NCI-H128 (cell line): ENCODE measurements at regions not wholly inside any gene's neighbourhood (a gene's known extent, or its start where the extent isn't known, plus 50 kb on each side); places are given as distances from the start of the nearest gene placed in this dataset.

ENCODE experiments used
- DNase-seq: peaks from one replicate; lab custom pipeline; 2025; ENCODE audit not compliant: unreplicated experiment; lab: John Stamatoyannopoulos, UW

DNA sequence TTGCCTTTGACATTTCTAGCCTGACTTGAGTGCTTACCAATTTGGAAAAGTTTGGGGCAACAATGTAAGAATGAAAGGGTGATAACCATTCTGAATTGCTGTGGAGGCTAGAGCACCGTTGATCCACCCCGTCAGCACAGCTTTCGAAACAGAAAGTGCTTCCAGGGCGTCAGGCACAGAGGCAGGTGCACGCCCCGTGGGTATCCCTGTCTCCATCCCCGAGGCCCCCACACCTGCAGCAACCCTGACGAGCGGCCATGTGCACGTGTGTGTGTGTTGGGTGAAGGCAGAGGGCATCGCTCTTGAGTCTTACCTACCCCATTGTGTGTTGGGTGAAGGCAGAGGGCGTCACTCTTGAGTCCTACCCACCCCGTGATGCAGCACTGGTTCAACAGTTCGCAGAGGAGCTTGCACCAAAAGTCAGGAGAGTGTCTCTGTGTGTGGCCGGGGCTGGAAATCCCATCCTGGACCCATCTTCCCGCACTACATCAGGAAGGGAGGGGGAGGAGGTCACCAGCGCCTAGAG is 404.5 kb downstream of the BRD1 start:
- DNase-seq = no peak

DNA sequence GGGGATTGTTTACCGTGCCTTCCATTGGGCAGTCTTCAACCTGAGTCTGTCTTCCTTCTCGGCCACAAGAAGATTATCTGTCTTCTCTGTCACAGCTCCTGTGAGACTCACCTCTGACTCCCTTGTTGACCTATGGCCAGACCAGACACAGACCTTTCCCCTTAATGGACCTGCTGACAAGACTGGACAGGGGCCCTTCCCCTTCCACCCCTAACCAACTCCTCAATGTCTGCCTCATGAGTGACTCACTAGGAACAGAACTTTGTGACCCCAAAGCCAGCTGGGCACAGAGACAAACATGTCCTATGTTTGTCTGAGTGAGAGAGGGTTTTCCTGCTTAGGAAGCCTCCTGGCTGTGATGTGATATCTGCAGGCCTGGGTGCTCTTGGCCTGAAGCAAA is 405.0 kb downstream of the BRD1 start:
- no peak for DNase-seq

DNA sequence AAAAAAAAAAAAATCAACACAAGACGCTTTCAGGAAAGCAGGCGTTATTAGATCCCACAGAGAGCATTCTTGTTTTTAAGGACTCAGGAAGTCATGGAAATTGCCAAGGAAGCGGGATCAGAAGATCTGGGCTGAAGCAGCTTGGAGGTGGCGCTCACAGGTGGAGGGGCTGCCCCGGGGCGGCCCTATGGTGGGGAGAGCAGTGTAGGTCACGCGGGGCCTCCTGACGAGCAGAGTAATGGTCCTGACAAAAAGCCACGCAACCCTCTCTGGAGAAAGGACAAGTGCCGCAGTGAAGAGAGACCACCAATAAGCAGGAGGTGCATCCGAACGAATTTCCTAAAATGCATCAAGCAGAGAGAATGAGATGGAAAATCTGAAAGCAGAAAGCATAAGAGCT is 407.0 kb downstream of the BRD1 start:
- no peak for DNase-seq

DNA sequence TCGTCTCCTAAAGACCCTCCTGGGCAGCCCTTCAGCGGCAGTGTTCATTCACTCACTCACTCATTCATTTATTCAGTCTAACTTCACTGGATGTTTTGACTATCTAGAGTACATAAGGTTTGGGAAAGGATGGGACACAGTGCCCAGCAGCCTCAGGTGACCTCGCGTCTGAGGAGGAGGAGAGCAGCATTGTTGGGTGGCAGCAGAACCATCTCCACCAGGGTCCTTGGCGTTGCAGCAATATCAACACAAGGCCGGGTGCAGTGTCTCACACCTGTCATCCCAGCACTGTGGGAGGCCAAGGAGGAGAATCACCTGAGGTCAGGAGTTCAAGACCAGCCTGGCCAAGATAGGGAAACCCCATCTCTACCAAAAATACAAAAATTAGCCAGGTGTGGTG is 408.0 kb downstream of the BRD1 start:
- no peak for DNase-seq

DNA sequence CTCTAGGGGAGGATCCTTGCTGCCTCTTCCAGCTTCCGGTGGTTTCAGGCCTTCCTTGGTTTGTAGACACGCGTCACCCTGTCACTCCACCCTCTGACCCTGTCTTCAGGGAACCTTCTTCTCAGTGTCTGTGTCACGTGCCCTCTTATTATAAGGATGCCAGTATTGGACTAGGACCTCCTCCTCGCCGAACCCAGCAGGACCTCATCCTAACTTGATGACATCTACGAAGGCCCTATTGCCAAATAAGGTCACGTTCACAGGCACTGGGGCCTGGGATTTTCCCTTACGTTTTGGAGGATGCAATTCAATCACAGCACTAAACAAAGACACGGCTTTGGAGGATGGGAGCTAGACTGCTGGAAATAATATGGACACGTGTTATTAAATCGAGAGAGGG is 408.7 kb downstream of the BRD1 start:
- no peak for DNase-seq

DNA sequence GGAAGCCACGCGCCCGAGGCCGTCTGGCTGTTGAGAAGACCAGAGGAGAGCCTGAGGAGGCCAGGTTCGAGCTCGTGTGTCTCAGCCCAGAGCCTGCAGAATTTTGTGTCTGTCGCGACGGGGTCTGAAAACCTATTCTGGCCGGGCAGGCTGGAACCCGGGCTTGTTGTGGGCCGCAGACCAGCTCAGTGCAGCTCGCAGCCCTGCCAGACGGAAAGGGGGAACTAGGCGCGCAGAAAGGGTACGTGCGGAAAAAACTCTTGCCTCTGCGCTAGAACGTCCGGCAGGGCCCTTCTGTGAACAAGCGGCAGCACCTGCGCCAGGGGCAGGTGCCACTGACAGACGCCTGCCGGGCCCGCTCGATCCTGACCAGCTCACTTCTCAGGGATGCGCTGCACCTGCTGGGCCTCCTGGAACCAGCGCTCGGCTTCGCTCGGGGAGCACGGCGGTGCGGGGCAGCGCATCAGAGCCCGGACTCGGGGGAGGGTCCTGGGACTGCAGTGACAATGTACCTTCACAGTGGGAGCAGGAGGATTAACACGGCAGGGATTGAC is 409.3 kb downstream of the BRD1 start:
- no peak for DNase-seq

DNA sequence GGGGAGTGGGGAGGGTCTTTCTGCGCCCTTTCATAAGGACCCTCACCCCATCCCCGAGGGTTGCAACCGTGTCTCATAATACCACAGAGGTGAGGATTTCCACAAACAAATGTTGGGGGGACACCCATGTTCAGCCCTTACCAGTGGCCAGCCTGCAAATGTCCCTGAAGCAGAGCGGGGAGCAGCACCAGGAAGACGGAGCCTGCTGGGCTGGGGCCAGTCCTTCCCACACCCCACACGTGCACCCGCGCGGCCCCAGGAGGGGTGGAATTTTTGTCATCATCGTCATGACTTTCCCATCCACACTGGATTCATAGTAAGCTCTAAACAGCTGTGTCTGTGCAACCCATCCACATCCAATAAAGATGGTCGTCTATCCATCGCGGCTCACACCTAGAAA is 409.8 kb downstream of the BRD1 start:
- no peak for DNase-seq

DNA sequence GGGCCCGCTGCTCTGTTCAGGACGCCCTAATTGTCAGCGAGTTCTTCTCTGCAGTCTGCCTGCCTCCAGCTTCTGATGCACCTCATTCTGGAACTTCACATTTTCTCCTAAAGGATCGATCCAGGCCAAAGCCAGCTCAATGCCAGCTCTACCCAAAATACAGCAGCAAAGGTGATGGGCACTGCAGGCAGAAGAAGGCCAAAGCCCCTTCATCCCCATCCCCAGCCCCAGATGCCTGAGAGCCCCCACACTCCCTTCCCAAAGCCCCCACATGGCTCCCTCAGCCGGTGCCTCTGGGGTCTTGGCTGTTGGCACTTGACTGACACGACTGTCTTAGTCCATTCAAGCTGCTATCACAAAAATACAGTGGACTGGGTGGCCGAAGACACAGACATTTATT is 410.3 kb downstream of the BRD1 start:
- DNase-seq = no peak

DNA sequence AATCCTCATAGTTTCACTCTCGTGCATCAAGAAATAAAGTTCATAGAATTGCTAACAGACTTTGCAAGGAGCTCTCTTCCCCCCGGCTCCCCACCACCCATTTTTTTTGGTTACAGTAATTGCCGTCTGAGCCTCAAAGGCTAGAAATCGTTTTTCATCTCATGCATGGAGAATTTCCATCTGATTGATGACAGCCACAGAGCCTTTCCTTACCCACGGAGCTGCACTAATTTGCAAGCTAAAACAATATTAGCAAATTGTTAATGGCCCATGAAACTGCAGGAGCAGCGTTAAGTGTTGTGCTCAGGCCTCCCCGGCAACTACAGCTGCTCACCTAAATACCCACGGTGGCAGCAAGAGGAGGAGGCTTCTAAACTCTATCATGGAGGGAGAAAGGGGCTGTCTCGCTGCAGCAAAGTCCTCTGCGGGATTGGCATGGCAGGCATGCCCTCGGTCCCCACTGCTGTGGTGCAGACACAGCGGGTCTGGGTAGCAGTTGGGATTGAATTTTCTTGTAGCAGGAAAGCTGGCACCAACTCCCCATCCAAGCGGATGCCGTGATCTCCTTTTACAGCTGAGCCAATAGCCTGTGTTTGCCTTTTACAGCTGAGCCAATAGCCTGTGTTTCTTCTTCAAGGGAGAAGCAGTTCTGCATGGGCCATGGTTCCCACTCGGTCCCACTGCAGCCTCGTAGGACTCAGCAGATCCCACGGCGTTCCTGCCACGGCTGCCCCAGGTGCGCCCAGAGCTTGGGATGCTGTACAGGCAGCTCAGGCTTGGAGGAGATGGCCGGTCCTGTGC is 412.3 kb downstream of the BRD1 start:
- no peak for DNase-seq

DNA sequence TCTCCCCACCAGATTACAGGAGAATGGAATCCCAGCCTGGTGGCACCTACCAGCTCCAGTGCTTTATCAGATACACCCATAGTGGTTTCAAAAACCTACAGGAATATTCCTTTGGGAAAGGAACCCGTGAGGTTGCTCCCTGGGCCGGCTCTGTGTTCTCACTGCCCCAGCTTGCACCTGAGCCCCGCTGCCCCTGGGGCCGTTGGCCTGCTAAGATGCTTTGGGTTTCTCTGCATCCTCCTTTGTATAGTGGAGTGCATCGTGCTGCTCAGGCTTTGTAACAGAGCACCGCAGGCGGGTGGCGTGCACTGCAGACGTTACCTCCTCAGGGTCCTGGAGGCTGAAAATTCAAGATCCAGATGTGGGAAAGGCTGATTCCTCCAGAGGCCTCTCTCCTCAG is 414.1 kb downstream of the BRD1 start:
- no peak for DNase-seq

DNA sequence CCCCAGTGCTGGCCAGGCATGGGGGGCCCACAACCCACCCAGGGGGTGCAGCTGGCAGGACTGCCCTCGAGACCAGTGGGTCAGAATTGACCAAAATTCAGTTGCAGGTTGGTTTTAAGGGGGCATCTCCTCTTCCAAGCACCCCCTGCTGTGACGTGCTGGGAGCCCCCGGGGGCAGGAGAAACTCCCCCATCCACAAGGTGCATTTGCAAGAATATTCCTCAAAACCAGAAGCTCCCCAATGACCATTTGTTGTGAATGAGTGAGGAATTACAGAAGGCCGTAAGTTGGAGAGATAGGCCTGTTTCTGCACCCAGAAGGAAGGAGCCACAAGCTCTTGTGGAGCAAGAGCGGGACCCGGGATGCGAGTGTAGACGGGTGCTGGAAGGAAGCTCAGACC is 414.5 kb downstream of the BRD1 start:
- DNase-seq = no peak

DNA sequence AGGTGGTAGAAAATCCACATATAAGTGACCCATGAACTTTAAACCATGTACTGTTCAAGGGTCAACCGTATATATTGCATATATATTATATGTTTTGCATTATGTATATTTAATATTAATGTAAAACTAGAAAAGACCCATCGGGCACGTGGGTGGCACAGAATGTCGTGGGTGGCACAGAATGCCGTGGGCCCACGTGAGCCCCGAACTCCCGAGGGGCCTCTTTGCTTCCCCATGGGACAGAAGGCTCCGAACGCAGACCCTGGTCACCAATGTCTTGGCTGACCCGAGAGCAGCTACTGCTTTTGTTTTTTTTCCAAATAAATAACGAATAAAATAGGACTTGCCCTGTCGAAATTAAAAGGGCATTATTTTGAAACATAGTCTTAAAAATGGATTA is 415.4 kb downstream of the BRD1 start:
- no peak for DNase-seq

DNA sequence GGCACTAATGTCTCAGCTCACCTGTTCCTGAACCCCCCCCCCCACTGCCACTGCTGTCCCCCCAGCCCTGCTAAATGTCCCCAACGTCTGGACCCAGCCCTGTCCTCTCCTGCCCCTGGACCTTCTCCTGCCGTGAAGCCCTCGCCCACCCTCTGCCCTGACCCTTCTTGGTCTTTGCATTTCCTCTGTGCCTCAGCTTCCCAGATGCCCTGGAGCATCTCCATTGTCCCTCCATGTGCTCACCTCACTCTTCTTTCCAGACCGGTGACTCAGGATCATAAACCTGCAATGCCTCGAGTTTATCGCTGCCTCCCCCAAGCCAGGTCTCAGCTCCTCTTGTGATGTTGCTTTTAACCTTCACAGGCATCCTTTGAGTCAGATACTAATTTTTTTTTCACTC is 416.4 kb downstream of the BRD1 start:
- DNase-seq = no peak

DNA sequence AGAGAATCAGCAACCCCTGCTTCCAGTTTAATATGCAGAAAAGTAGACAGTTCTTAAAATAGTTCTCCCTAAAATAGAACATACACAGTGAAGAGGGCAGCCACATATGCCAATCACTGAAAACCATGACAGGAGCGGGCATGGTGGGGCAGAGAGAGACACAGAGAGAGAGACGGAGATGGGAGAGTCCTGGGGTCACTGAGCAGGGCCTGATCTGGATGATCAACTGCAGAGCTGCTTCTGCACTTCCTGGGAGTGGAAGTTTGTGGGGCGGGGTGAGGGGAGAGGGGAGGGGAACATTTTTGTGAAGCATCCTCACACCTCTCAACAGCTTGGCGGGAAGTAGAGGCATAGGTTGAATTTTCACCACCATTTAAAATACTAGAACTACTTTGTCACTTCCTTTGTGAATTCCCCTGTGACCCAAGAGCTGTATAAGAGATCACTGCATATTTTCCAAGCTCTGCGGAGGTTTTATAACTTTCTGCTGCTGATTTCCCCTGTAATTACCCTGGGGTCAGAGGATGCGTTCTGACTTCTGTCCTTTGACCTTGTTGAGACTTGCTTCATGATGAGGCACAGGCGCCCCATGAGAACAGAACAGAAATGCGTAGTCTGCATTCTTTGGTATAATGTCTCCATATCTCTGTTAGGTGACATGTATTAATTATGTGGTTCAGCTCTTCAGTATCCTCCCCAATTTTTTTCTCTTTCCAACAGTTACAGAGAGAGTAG is 419.4 kb downstream of the BRD1 start:
- no peak for DNase-seq

DNA sequence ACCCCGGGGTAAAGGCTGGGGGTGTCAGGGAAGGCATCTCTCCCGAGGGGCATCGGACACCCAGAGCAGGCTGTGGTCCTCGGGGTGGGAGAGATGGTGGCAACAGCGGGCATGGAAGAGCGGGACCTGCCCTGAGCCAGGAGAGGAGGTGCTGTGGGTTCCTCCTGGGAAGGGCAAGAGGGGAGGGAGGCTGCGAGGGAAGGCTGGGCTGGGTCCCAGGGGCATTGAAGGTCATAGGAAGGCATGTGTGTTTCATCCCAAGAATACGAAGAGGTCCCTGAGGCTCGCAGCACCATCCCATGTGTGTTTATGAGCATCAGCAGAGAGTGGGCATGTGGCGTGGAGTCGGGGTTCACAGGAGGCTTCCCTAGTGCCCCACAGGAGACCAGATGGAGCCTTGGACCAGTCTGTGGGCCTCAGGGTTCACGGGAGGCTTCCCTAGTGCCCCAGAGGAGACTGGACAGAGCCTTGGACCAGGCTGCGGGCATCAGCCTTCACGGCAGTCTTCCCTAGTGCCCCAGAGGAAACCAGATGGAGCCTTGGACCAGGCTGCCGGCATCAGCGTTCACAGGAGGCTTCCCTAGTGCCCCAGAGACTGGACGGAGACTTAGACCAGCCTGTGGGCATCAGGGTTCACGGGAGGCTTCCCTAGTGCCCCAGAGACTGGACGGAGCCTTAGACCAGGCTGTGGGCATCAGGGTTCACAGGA is 420.6 kb downstream of the BRD1 start:
- DNase-seq = no peak

DNA sequence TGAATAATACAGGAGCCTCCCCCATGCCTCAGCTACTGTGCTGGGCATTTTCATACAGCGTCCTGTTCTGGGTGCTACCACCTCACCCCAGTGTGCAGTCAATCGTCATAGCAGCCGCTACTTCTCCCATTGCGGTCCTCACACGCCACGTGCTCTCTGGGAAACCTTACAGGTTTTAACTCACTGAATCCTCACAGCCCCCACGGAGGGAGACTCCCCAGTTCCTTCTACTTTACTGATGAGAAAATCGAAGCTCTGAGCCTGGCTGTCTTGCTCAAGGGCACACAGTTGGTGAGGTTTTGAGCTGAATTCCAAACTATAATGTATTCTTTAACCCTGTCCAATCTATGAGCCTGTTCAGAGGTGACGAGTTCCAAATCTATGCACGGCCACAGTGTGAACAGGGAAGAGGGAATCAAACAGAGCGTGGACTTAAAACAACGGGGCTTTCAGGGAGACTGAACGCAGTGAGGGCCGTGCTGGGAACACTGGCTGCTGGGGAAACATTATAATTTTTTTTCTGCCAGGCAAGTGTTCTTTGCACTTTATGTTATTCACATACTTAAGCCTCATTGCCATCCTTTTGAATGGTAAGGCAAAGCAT is 421.5 kb downstream of the BRD1 start:
- DNase-seq = no peak

DNA sequence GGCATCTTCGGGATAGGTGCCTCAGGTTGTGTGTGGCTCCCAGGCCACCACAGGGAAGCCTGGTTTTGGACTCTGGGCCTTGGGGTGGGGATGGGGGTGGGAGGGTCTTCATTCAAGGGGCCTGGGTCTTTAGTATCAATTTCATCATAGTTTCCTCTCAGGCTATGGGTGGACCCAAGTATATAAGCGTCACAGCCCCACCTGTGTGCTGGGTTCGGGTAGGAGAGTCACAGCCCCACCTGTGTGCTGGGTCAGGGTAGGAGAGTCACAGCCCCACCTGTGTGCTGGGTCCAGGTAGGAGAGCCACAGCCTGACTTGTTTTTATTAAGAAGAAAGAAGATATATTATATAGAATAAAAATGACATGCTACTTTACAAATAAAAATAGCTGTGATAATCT is 422.1 kb downstream of the BRD1 start:
- DNase-seq = no peak

DNA sequence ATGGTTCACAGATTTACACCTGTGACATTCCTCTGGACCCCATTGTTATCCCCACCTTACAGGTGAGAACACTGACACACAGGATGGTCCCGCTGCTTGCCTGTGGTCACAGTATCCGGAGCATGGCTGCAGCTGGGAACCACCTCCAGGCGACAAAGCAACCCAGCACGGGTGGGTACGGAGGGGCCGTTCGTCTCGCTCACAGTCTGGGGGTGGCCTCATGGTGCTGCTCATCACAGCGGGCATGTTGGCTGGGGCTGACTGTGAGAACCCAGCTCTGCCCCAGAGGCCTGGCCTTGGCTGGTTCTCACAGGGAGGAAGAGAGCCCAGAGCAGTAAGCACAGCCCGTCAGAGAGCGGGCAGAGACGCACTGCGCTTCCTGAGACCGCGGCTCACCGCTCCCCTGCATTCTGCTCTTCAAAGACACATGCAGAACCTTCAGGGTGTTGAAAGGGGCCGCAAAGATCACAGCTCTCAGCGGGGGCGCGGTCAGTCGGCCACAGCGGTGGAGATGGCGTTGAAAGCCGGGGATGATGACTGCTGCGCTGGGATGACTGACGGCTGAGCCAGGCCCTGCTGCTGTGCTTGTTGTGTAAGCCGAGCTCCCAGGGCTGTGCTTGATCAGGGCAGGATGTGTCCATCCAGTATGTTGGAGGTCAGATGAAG is 423.0 kb downstream of the BRD1 start:
- no peak for DNase-seq

DNA sequence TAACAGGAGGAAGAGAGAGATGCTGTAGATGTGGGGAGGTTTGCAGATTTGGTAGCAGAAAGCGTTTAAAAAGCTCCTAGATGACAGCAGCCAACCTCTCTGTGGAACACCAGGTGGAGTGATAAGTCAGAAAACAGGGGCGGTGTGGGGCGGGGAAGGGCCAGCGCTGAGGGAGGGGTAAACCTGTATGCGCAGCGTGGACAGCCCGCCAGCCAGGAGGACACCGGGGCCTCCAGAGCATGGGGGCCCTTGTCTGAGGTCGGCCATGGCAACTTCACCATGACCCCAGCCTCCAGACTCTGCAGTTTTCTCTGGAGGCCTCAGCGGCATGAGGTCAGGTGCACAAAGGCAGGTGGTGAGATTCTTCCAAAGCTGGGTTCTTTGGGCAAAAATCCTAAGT is 423.7 kb downstream of the BRD1 start:
- no peak for DNase-seq

DNA sequence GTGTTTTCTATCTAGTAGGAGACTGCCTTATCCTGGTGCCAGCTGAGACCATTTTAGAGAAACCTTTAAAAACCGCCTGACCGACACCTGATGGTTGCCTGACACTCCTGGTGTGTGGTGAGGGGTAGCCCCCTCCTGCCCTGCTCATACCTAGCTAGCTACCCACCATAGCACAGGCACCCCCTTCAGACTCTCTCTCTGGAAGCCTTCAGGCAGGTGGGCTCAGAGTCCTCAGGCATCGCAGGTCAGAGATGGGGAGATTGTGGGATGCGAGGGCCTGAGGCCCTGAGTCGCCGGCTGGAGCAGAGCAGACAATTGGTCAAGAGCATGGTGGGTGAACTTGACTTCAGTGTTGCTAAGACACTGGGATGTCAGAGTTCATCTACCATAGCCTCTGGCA is 424.6 kb downstream of the BRD1 start:
- no peak for DNase-seq

DNA sequence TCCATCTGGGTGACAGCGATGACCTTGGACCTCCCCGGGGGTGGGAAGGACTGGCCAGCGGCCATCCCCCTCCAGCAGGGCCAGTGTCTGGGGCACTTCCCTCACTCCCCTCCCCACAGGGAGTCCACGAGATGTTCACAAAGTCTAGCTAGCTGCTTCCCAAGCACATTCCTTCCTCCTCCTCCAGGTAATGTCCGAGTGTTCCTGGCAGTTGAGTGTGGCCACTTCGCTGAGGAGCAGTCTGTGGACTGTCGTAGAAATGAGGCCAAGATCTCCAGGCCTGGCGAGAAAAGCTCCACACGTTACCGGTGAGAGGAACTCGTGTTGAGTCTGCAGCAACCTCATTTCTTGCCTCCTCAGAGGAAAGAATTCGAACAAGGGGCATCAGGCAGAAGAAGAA is 425.5 kb downstream of the BRD1 start:
- DNase-seq = no peak
